IPS-18a (cell line): ENCODE measurements at regions not wholly inside any gene's neighbourhood (a gene's known extent, or its start where the extent isn't known, plus 50 kb on each side); places are given as distances from the start of the nearest gene placed in this dataset.

Experiments used
- H3K27ac ChIP-seq: one replicate; pipeline ENCODE4 v1.5.1; 2013; ENCODE audit warnings: low read length
- H3K27me3 ChIP-seq: one replicate; pipeline ENCODE4 v1.6.1; 2013; ENCODE audit warnings: mild to moderate bottlenecking, low read length; ENCODE audit not compliant: control insufficient read depth, insufficient read depth
- H3K36me3 ChIP-seq: one replicate; pipeline ENCODE4 v1.6.1; 2013; ENCODE audit warnings: low read depth, low read length; ENCODE audit not compliant: control insufficient read depth
- H3K4me1 ChIP-seq: one replicate; pipeline ENCODE4 v1.6.1; 2013; ENCODE audit warnings: low read depth, low read length; ENCODE audit not compliant: control insufficient read depth
- H3K4me3 ChIP-seq: one replicate; pipeline ENCODE4 v1.5.1; 2013; ENCODE audit warnings: low read length
- H3K9ac ChIP-seq: one replicate; pipeline ENCODE4 v1.6.1; 2013; ENCODE audit warnings: mild to moderate bottlenecking, low read length, moderate library complexity
- H3K9me3 ChIP-seq: one replicate; pipeline ENCODE4 v1.6.1; 2013; ENCODE audit warnings: low read depth, low read length; ENCODE audit not compliant: control insufficient read depth

GRCh38 chr10:33798754-33799153 is 464.3 kb upstream of the NRP1 start:
- Histone ChIP-seq H3K9ac (no peak overlapping the region), H3K27ac (no peak overlapping the region), H3K9me3 (no peaks in the 10 kb centered on the region), H3K4me1 (peaks cover 10% of the 10 kb centered on the region), H3K36me3 (no peaks in the 10 kb centered on the region), H3K4me3 (no peak overlapping the region), H3K27me3 (no peaks in the 10 kb centered on the region)

GRCh38 chr10:33796680-33797079 is 462.2 kb upstream of the NRP1 start:
- peaks cover 11% of the 10 kb centered on the region for H3K4me1 ChIP-seq
- no peaks in the 10 kb centered on the region for H3K9me3 ChIP-seq
- H3K9ac ChIP-seq = no peak overlapping the region
- no peaks in the 10 kb centered on the region for H3K27me3 ChIP-seq
- no peak overlapping the region for H3K4me3 ChIP-seq
- H3K27ac ChIP-seq = no peak overlapping the region
- H3K36me3 ChIP-seq = no peaks in the 10 kb centered on the region

DNA sequence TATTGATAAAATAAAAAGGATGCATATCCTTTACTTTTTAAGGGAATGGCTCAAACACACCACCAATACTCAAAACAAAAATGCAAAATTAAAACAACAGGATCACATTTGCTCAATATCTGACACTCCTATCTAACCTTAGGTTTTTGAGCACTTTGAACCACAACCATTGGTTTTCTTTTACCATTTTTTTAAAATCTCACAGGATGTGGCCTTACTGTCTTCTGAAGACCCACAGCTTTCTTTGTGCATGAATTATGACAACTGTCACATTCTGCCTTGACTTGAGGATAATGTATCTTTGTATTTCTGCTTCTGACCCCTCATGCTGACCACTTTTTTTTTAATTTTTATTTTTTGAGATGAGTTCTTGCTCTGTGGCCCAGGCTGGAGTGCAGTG is 461.1 kb upstream of the NRP1 start:
- Histone ChIP-seq H3K9me3 (no peaks in the 10 kb centered on the region), H3K36me3 (no peaks in the 10 kb centered on the region), H3K9ac (no peak overlapping the region), H3K4me1 (peaks cover 19% of the 10 kb centered on the region), H3K4me3 (no peak overlapping the region), H3K27ac (no peak overlapping the region), H3K27me3 (no peaks in the 10 kb centered on the region)

GRCh38 chr10:33794460-33794859 is 460.0 kb upstream of the NRP1 start:
- H3K36me3 ChIP-seq = no peaks in the 10 kb centered on the region
- no peak overlapping the region for H3K9ac ChIP-seq
- H3K9me3 ChIP-seq = no peaks in the 10 kb centered on the region
- H3K4me3 ChIP-seq = no peak overlapping the region
- no peak overlapping the region for H3K27ac ChIP-seq
- H3K4me1 ChIP-seq = peaks cover 19% of the 10 kb centered on the region
- H3K27me3 ChIP-seq = no peaks in the 10 kb centered on the region

DNA sequence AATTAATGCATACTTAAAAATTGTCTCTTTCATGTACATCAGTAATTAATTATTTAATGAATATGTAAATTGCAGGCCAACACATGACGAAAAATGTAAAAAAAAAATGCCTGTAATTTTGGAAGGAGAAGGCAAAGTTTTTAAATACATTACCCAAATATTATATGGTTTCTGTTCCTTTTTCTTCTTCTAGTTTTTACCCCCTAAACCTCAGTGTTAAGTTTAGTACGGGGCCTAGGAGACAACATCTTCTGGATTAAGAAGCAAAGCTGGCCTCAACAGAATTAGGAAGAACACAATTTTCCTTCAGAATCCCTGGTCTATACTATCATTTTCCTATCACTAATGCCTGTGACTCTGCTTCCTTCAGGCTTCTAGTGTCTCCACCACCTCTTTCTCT is 459.3 kb upstream of the NRP1 start:
- Histone ChIP-seq H3K36me3 (no peaks in the 10 kb centered on the region), H3K4me1 (peaks cover 13% of the 10 kb centered on the region), H3K4me3 (no peak overlapping the region), H3K27me3 (no peaks in the 10 kb centered on the region), H3K9ac (no peak overlapping the region), H3K27ac (no peak overlapping the region), H3K9me3 (no peaks in the 10 kb centered on the region)

- Histone ChIP-seq H3K9me3 (no peaks in the 10 kb centered on the region), H3K4me1 (peaks cover 11% of the 10 kb centered on the region), H3K9ac (no peak overlapping the region), H3K36me3 (no peaks in the 10 kb centered on the region), H3K27ac (no peak overlapping the region), H3K4me3 (no peak overlapping the region), H3K27me3 (no peaks in the 10 kb centered on the region)
Measured at GRCh38 chr10:33791272-33791660, 456.8 kb upstream of the NRP1 start.

GRCh38 chr10:33790521-33791271 is 456.2 kb upstream of the NRP1 start:
- no peak overlapping the region for H3K9ac ChIP-seq
- no peak overlapping the region for H3K4me3 ChIP-seq
- no peak overlapping the region for H3K27ac ChIP-seq
- no peaks in the 10 kb centered on the region for H3K36me3 ChIP-seq
- H3K9me3 ChIP-seq = no peaks in the 10 kb centered on the region
- no peaks in the 10 kb centered on the region for H3K27me3 ChIP-seq
- peaks cover 11% of the 10 kb centered on the region for H3K4me1 ChIP-seq

DNA sequence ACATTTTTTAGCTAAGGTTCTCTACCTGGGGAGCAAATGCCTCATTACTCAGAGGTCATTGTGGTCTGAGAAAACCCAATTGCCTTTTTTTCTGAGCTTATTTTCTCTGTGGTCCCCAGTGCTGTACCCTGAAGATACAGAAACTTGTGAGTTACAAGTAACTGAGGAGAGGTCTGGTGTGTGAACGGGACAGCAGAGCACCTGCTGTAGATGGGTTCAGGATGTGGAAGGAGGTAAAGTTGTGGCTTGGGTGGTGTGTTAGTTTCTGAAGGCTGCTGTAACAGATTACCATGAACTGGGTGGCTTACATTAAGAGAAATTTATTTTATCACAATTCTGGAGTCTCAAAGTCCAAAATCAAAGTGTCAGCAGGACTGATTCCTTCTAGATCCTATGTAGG is 449.1 kb upstream of the NRP1 start:
- Histone ChIP-seq H3K27ac (no peak overlapping the region), H3K9ac (no peak overlapping the region), H3K27me3 (no peaks in the 10 kb centered on the region), H3K4me3 (no peak overlapping the region), H3K4me1 (no peaks in the 10 kb centered on the region), H3K9me3 (no peaks in the 10 kb centered on the region), H3K36me3 (no peaks in the 10 kb centered on the region)

- H3K27me3 ChIP-seq = no peaks in the 10 kb centered on the region
- H3K9me3 ChIP-seq = no peaks in the 10 kb centered on the region
- no peak overlapping the region for H3K9ac ChIP-seq
- H3K27ac ChIP-seq = no peak overlapping the region
- no peaks in the 10 kb centered on the region for H3K4me1 ChIP-seq
- no peaks in the 10 kb centered on the region for H3K36me3 ChIP-seq
- no peak overlapping the region for H3K4me3 ChIP-seq
Measured at GRCh38 chr10:33783078-33783477, 448.6 kb upstream of the NRP1 start.

- Histone ChIP-seq H3K36me3 (no peaks in the 10 kb centered on the region), H3K4me1 (no peaks in the 10 kb centered on the region), H3K4me3 (no peak overlapping the region), H3K27ac (no peak overlapping the region), H3K9ac (no peak overlapping the region), H3K27me3 (no peaks in the 10 kb centered on the region), H3K9me3 (no peaks in the 10 kb centered on the region)
Measured at GRCh38 chr10:33781606-33782395, 447.3 kb upstream of the NRP1 start.

- Histone ChIP-seq H3K9ac (no peak overlapping the region), H3K27ac (no peak overlapping the region), H3K9me3 (no peaks in the 10 kb centered on the region), H3K36me3 (no peaks in the 10 kb centered on the region), H3K4me1 (no peaks in the 10 kb centered on the region), H3K4me3 (no peak overlapping the region), H3K27me3 (no peaks in the 10 kb centered on the region)
Measured at GRCh38 chr10:33780961-33781360, 446.5 kb upstream of the NRP1 start.

- Histone ChIP-seq H3K9me3 (no peaks in the 10 kb centered on the region), H3K36me3 (no peaks in the 10 kb centered on the region), H3K9ac (no peak overlapping the region), H3K4me1 (peaks cover 16% of the 10 kb centered on the region), H3K27me3 (no peaks in the 10 kb centered on the region), H3K27ac (no peak overlapping the region), H3K4me3 (no peak overlapping the region)
Measured at GRCh38 chr10:33777223-33777622, 442.8 kb upstream of the NRP1 start.
